GM13976 (cell line): ENCODE measurements at regions not wholly inside any gene's neighbourhood (a gene's known extent, or its start where the extent isn't known, plus 50 kb on each side); places are given as distances from the start of the nearest gene placed in this dataset.
"Not testable (repeated sequence)": the region's sequence is repeated elsewhere in the genome, so short reads cannot be mapped to it uniquely, and the experiment has no call there.

Source experiments
- DNase-seq: peaks from one replicate; pipeline ENCODE4 v3.0.0; 2012; ENCODE audit warnings: low spot score
- CTCF ChIP-seq: IDR thresholded peaks from 2 replicates; pipeline ENCODE4 v1.5.1; 2012; ENCODE audit warnings: borderline replicate concordance, mild to moderate bottlenecking; ENCODE audit not compliant: insufficient read depth; ENCODE audit errors: extremely low read depth, missing control alignments, control extremely low read depth
- in situ Hi-C: fragments of 300-500 bp; cut with MboI; formaldehyde crosslinking; loops from one replicate; pipeline ENCODE4 v1.12.0; 2022; ENCODE audit warnings: low sequenced_read_pairs, mixed read lengths, inconsistent platforms; ENCODE audit not compliant: unreplicated experiment

GRCh38 chr3:147240581-147240980 lies 165.8 kb downstream of the ZIC4 start:
- DNase-seq = no peak
- in situ Hi-C loops = no loop called here
- no peak for TF ChIP-seq CTCF

GRCh38 chr3:147237991-147238390 lies 168.4 kb downstream of the ZIC4 start:
- TF ChIP-seq CTCF = no peak
- in situ Hi-C loops = no loop called here
- no peak for DNase-seq

GRCh38 chr3:147231980-147232379 lies 174.4 kb downstream of the ZIC4 start:
- DNase-seq, in situ Hi-C loops: not testable (repeated sequence)

GRCh38 chr3:147231111-147231510 lies 175.2 kb downstream of the ZIC4 start:
- no peak for DNase-seq
- no peak for TF ChIP-seq CTCF
- in situ Hi-C loops = no loop called here

GRCh38 chr3:147222291-147222690 lies 184.1 kb downstream of the ZIC4 start:
- in situ Hi-C loops = no loop called here
- no peak for DNase-seq
- no peak for TF ChIP-seq CTCF

GRCh38 chr3:147218965-147219364 lies 187.4 kb downstream of the ZIC4 start:
- no peak for DNase-seq
- no peak for TF ChIP-seq CTCF
- in situ Hi-C loops = no loop called here

- in situ Hi-C loops = no loop called here
- no peak for DNase-seq
- no peak for TF ChIP-seq CTCF
These were observed 190.1 kb downstream of the ZIC4 start for GRCh38 chr3:147216143-147216673.

- DNase-seq = no peak
- in situ Hi-C loops = no loop called here
- TF ChIP-seq CTCF = no peak
These were observed 190.7 kb downstream of the ZIC4 start for GRCh38 chr3:147215660-147216059.
